ENCODE measurements at regions not wholly inside any gene's neighbourhood (a gene's known extent, or its start where the extent isn't known, plus 50 kb on each side); places are given as distances from the start of the nearest gene placed in this dataset.

DNA sequence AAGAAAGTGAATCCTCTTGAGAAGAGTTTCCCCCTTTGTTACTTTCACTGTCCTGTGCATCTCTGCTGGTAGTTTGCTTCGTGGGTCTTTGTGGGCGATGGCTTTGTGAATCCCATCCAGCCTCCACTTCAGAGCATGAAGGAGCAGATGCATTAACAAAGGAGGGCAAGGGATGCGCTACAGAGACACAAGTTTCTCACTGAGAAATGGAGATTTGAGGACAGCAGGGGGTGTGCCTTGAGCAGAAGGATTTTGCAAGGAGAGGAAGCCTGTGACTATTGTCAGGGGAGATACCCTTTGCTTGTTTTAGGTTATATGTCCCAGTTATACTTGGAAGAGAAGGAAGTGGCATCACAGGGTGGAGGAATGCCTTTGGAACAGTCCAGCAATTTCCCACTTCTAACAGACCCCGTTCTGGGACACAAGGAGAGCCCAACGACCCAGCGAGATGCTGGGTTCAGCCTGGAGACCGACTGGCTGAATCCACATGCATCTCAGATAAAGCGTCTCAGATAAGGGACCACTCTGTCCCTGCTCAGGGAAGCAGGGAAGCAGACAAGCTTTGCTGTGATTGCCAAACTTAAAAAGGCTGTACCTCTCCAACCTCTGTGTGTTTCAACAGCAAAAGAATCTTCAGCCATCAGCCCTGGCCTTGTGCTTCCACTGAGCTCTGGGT, 314.6 kb upstream of the GATB start:
- Mint-ChIP-seq H3K4me1 (peaks cover 20% of the 10 kb centered on the region), H3K27ac (no peak overlapping the region), H3K27me3 (ENCODE audit: low read depth) (peaks cover 39% of the 10 kb centered on the region), H3K36me3 (ENCODE audit: low read depth) (no peaks in the 10 kb centered on the region), H3K4me3 (no peak overlapping the region), H3K9me3 (peaks cover 6% of the 10 kb centered on the region)
- TF ChIP-seq, protein P1, sequence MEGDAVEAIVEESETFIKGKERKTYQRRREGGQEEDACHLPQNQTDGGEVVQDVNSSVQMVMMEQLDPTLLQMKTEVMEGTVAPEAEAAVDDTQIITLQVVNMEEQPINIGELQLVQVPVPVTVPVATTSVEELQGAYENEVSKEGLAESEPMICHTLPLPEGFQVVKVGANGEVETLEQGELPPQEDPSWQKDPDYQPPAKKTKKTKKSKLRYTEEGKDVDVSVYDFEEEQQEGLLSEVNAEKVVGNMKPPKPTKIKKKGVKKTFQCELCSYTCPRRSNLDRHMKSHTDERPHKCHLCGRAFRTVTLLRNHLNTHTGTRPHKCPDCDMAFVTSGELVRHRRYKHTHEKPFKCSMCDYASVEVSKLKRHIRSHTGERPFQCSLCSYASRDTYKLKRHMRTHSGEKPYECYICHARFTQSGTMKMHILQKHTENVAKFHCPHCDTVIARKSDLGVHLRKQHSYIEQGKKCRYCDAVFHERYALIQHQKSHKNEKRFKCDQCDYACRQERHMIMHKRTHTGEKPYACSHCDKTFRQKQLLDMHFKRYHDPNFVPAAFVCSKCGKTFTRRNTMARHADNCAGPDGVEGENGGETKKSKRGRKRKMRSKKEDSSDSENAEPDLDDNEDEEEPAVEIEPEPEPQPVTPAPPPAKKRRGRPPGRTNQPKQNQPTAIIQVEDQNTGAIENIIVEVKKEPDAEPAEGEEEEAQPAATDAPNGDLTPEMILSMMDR (IDR thresholded peaks at IDR 0.05; ENCODE audit: unreplicated experiment in 3 of 3) = no peak

DNA sequence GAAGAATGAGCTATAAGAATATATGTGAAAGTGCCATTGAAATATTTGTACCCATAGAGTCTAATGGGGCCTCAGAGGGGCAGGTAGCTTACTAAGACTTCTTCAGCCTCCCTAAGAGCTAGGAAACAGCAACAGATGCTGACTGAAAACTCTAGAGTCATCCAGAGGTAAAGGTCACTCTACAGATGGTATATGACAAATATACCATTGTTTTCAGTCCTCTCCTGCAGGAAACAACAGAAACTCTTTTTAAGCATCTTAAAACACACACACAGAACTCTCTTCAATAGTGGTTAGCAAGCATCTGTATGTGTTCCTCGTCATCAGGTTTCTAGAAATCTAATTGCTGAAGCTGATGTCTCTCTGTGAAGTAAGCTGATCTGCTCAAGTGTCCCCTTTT, 313.8 kb upstream of the GATB start:
- Mint-ChIP-seq H3K36me3 (ENCODE audit: low read depth) (no peaks in the 10 kb centered on the region), H3K27me3 (ENCODE audit: low read depth) (peaks cover 31% of the 10 kb centered on the region), H3K4me3 (no peak overlapping the region), H3K9me3 (peaks cover 6% of the 10 kb centered on the region), H3K27ac (no peak overlapping the region), H3K4me1 (peaks cover 20% of the 10 kb centered on the region)
- TF ChIP-seq, protein P1 (IDR thresholded peaks at IDR 0.05; ENCODE audit: unreplicated experiment in 3 of 3) = no peak

DNA sequence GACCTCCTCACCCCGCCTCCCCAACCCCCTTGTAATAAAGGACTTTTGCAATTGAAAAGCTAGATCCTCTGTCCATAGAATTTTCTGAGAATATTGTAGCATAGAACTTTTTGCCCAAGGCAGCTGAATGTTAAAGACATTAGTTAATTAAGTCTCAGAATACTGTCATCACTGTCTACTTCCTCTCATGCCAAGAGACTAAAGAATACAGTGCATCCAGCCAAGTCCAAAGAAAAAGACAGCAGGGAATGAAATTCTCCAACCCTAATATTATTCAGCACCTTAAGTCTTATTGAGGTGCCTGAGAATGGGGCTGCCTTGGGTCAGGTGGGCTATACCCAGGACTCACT, 313.3 kb upstream of the GATB start:
- peaks cover 6% of the 10 kb centered on the region for H3K9me3 Mint-ChIP-seq
- peaks cover 32% of the 10 kb centered on the region for H3K27me3 Mint-ChIP-seq (ENCODE audit: low read depth)

DNA sequence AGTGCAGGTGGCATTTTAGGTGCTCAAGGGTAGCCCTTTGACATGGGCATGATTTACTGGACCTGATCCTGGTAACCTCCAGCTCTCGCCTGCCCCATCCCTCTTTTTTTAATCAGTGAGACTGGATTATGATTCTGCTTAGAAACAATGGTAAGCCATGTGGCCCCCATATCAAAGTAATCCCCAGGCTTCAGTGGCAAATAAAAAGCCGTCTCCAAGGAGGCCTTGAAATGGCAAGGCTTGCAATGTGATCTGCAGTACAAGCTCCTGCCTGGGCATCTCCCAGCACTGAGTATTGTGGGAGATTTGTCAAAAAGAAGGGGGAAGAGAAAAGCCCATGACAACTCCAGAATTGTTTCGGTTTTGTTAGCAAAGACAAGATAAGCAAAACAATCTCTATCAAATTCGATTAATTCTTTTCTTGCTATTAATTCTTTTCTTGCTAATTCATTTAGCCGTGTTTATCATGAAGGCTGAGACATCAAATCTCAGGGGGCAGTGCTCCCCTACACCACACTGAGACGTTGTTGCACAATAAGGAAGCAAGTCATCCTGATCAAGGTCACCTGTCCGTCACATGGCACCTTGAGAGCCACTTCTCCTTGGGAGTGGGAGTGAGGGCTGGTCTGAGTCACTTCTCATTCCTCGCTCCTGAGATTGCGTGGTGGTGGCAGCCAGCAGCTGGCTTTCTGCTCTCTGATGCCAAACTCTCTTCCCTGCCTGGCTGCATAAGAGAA, 312.7 kb upstream of the GATB start:
- Mint-ChIP-seq H3K4me1 (peaks cover 20% of the 10 kb centered on the region), H3K9me3 (peaks cover 6% of the 10 kb centered on the region)
- TF ChIP-seq, protein P1 (IDR thresholded peaks at IDR 0.05; ENCODE audit: unreplicated experiment in 3 of 3) = no peak

More for the DNA sequence above, 313.3 kb upstream of the GATB start:
- TF ChIP-seq, protein P1 (IDR thresholded peaks at IDR 0.05; ENCODE audit: unreplicated experiment in 3 of 3) = no peak
- no peak overlapping the region for H3K4me3 Mint-ChIP-seq
- H3K4me1 Mint-ChIP-seq = peaks cover 20% of the 10 kb centered on the region
- peak overlapping the region in 2 of 3 experiments; percentile 41 to 90 for H3K27ac Mint-ChIP-seq
- H3K36me3 Mint-ChIP-seq (ENCODE audit: low read depth) = no peaks in the 10 kb centered on the region

DNA sequence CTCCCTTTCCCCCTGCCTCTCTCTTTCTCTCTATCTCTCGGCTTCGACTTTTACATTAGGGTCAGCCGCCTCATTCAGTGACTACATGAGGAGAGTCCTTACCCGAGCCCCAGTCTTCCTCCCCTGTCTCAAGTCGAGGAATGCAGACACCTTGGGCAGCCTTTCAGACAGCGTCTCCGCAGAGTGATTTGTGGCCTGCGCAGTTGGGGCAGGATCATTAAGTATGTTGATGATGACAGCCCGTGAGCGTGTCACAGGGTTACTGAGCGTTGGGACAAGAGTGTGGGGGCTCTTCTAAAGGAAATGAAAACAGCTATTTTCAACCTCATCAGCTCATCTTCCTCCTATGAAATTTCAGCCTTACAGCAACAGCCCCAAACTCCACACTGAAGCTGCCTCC, 312.1 kb upstream of the GATB start:
- Mint-ChIP-seq H3K4me3 (no peak overlapping the region), H3K9me3 (peaks cover 6% of the 10 kb centered on the region), H3K27ac (peak overlapping the region; percentile 48 to 90 (median 69)), H3K36me3 (ENCODE audit: low read depth) (no peaks in the 10 kb centered on the region), H3K27me3 (ENCODE audit: low read depth) (peaks cover 38% of the 10 kb centered on the region), H3K4me1 (peaks cover 20% of the 10 kb centered on the region)
- TF ChIP-seq, protein P1 (IDR thresholded peaks at IDR 0.05; ENCODE audit: unreplicated experiment in 3 of 3) = no peak

More for the DNA sequence above, 312.7 kb upstream of the GATB start:
- Mint-ChIP-seq H3K27me3 (ENCODE audit: low read depth) (peaks cover 36% of the 10 kb centered on the region), H3K36me3 (ENCODE audit: low read depth) (no peaks in the 10 kb centered on the region), H3K27ac (peak overlapping the region in 2 of 3 experiments; percentile 41 to 90), H3K4me3 (no peak overlapping the region)

Data from nephron (organoid).